Prostate gland (tissue), 2 donors: ENCODE measurements at regions not wholly inside any gene's neighbourhood (a gene's known extent, or its start where the extent isn't known, plus 50 kb on each side); places are given as distances from the start of the nearest gene placed in this dataset.

Source experiments
- POLR2A ChIP-seq: fragments of 450-650 bp; IDR thresholded peaks from one replicate; pipeline ENCODE4 v1.6.1; 2016; ENCODE audit warnings: antibody characterized with exemption, mild to moderate bottlenecking
- TF ChIP-seq, protein P1 (sequence below), 4 experiments: fragments of 200-600 bp in 2 of 4; fragments of 450-650 bp in 2 of 4; sonication (generic) in 2 of 4; IDR thresholded peaks; 1 replicate in 3 of 4; 2 replicates in 1 of 4; pipeline ENCODE4 v1.5.1; 2016 to 2019; ENCODE audit warnings: antibody characterized with exemption in 4 of 4, mild to moderate bottlenecking in 2 of 4, moderate library complexity in 2 of 4

DNA sequence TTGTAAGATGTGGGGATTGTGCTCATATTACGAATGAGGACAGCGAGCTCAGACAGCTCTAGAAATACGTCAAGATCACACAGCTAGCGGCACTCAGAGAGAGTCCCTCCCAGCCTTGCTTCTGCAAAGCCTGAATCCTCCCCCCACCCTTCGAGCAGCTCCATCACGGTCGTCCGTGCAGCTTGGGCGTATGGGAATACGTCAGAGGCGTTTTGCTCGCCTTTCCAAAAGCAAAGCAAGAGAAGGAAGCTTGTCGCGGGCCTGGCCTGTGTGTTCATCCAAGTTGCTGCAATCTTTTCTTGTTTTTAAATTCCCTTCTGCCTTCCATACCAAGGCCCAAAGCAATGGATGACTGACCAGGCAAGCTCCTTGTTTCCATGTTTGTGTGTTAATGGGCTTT lies 125.5 kb upstream of the IRF2BP2 start:
- TF ChIP-seq, protein P1, sequence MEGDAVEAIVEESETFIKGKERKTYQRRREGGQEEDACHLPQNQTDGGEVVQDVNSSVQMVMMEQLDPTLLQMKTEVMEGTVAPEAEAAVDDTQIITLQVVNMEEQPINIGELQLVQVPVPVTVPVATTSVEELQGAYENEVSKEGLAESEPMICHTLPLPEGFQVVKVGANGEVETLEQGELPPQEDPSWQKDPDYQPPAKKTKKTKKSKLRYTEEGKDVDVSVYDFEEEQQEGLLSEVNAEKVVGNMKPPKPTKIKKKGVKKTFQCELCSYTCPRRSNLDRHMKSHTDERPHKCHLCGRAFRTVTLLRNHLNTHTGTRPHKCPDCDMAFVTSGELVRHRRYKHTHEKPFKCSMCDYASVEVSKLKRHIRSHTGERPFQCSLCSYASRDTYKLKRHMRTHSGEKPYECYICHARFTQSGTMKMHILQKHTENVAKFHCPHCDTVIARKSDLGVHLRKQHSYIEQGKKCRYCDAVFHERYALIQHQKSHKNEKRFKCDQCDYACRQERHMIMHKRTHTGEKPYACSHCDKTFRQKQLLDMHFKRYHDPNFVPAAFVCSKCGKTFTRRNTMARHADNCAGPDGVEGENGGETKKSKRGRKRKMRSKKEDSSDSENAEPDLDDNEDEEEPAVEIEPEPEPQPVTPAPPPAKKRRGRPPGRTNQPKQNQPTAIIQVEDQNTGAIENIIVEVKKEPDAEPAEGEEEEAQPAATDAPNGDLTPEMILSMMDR (IDR thresholded peaks at IDR 0.05) = no peak
- no peak for TF ChIP-seq POLR2A
